Kidney epithelial cell (primary cell): ENCODE measurements at regions not wholly inside any gene's neighbourhood (a gene's known extent, or its start where the extent isn't known, plus 50 kb on each side); places are given as distances from the start of the nearest gene placed in this dataset.

Source experiments
- DNase-seq: peaks from one replicate; pipeline ENCODE4 v3.0.0-alpha.2; 2010; ENCODE audit warnings: low read depth
- H3K27me3 ChIP-seq: 2 replicates; pipeline ENCODE4 v1.6.0; 2011; ENCODE audit warnings: low read length; ENCODE audit not compliant: control insufficient read depth, insufficient read depth
- H3K36me3 ChIP-seq: 2 replicates; pipeline ENCODE4 v1.5.1; 2011; ENCODE audit warnings: low read length; ENCODE audit not compliant: control insufficient read depth, insufficient read depth
- H3K4me3 ChIP-seq: 2 replicates; pipeline ENCODE4 v1.5.1; 2011; ENCODE audit warnings: low read depth, mild to moderate bottlenecking, control low read depth, low read length
- TF ChIP-seq, protein P1 (sequence below): IDR thresholded peaks from 2 replicates; pipeline ENCODE4 v1.5.1; 2011; ENCODE audit warnings: mild to moderate bottlenecking, moderate library complexity, low read length, control low read depth, inconsistent platforms; ENCODE audit not compliant: insufficient read depth, poor library complexity, severe bottlenecking

- Histone ChIP-seq H3K4me3 (no peak overlapping the region), H3K36me3 (no peaks in the 10 kb centered on the region), H3K27me3 (no peaks in the 10 kb centered on the region)
- DNase-seq: no peak
- TF ChIP-seq, protein P1, sequence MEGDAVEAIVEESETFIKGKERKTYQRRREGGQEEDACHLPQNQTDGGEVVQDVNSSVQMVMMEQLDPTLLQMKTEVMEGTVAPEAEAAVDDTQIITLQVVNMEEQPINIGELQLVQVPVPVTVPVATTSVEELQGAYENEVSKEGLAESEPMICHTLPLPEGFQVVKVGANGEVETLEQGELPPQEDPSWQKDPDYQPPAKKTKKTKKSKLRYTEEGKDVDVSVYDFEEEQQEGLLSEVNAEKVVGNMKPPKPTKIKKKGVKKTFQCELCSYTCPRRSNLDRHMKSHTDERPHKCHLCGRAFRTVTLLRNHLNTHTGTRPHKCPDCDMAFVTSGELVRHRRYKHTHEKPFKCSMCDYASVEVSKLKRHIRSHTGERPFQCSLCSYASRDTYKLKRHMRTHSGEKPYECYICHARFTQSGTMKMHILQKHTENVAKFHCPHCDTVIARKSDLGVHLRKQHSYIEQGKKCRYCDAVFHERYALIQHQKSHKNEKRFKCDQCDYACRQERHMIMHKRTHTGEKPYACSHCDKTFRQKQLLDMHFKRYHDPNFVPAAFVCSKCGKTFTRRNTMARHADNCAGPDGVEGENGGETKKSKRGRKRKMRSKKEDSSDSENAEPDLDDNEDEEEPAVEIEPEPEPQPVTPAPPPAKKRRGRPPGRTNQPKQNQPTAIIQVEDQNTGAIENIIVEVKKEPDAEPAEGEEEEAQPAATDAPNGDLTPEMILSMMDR: no peak
These were observed 216.1 kb upstream of the NTM start for GRCh38 chr11:131154351-131154750.

GRCh38 chr11:131157678-131158077, 212.7 kb upstream of the NTM start:
- Histone ChIP-seq H3K27me3 (no peaks in the 10 kb centered on the region), H3K36me3 (no peaks in the 10 kb centered on the region), H3K4me3 (no peak overlapping the region)
- DNase-seq: no peak
- TF ChIP-seq, protein P1: no peak

GRCh38 chr11:131160846-131161245, 209.6 kb upstream of the NTM start:
- no peak for DNase-seq
- TF ChIP-seq, protein P1: no peak
- Histone ChIP-seq H3K36me3 (no peaks in the 10 kb centered on the region), H3K4me3 (no peak overlapping the region), H3K27me3 (no peaks in the 10 kb centered on the region)

DNA sequence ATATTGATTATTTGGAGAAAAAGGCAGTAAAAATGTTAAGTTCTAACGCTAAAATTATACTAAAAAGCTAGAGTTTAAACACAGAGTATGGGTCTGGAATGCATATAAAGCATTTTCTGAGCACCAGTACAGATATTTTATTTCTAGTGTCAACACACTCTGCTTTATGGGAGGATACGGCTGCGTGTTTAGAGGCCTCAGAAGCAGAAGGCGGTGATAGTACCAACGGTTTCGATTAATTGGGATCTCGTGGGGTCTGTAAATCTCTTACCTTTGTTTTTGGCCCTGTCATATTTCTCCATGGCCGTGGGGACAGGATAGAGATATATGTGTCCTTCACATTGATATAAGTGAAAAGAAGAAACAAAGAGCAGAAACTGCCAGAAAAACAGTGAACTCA, 206.8 kb upstream of the NTM start:
- no peak for DNase-seq
- Histone ChIP-seq H3K27me3 (no peaks in the 10 kb centered on the region), H3K36me3 (no peaks in the 10 kb centered on the region), H3K4me3 (no peak overlapping the region)
- TF ChIP-seq, protein P1: no peak

- H3K36me3 ChIP-seq: no peaks in the 10 kb centered on the region
- TF ChIP-seq, protein P1: no peak
- no peaks in the 10 kb centered on the region for H3K27me3 ChIP-seq
- no peak for DNase-seq
- no peak overlapping the region for H3K4me3 ChIP-seq
These were observed 205.4 kb upstream of the NTM start for GRCh38 chr11:131165036-131165435.

- H3K4me3 ChIP-seq: no peak overlapping the region
- no peaks in the 10 kb centered on the region for H3K36me3 ChIP-seq
- DNase-seq: no peak
- TF ChIP-seq, protein P1: no peak
- no peaks in the 10 kb centered on the region for H3K27me3 ChIP-seq
These were observed 201.3 kb upstream of the NTM start for GRCh38 chr11:131168839-131169713.
